Activated naive CD4-positive, alpha-beta T cell treated with anti-CD3 and anti-CD28 coated beads, Interleukin-2, amount 10 ng/mL, durations not matched to agents 7 days and 5 days (primary cell): ENCODE measurements at regions not wholly inside any gene's neighbourhood (a gene's known extent, or its start where the extent isn't known, plus 50 kb on each side); places are given as distances from the start of the nearest gene placed in this dataset.
A peak's percentile ranks its signal among the peaks of the same experiment; 100 is the strongest.

ENCODE experiments used
- CTCF ChIA-PET: fragments of 350-600 bp; sonication (Branson Sonifier 250); formaldehyde crosslinking; loops from one replicate; lab custom pipeline; 2021; ENCODE audit warnings: antibody characterized with exemption; lab: Charles Lee
- DNase-seq: peaks from one replicate; pipeline ENCODE4 v3.0.0-alpha.2; 2020
- H3K27ac Mint-ChIP-seq: one replicate; pipeline ENCODE4 v1.8.0; 2021; ENCODE audit warnings: mild to moderate bottlenecking, moderate library complexity, mixed read lengths
- H3K27me3 Mint-ChIP-seq: one replicate; pipeline ENCODE4 v1.8.0; 2021; ENCODE audit warnings: mild to moderate bottlenecking, mixed read lengths
- H3K36me3 Mint-ChIP-seq: one replicate; pipeline ENCODE4 v1.8.0; 2021; ENCODE audit warnings: mixed read lengths
- H3K4me1 Mint-ChIP-seq: one replicate; pipeline ENCODE4 v1.8.0; 2021; ENCODE audit warnings: mixed read lengths
- H3K4me3 Mint-ChIP-seq: one replicate; pipeline ENCODE4 v1.8.0; 2021; ENCODE audit warnings: mild to moderate bottlenecking, moderate library complexity, mixed read lengths
- H3K9me3 Mint-ChIP-seq: one replicate; pipeline ENCODE4 v1.8.0; 2021; ENCODE audit warnings: mixed read lengths

DNA sequence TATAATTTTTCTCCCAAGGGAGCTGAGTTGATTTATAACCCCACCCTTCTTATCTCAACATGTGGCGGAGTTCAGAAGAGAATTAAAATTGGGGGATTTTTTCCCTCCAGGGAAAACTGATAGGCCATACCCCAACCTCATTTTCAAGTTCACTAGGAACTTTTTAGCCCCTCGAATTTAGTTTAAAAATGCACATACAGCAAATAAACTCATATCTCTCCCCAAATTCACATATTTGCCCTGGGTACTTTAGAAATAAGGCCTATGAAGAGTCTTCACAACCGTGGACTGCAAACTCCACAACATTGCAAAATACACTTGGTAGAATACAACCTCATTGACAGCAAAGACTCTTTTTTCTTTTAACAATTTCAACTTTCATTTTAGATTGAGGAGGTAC lies 206.7 kb upstream of the LEF1 start:
- CTCF ChIA-PET = interaction anchor here (1.1 to 1.7 kb wide), 2 partner anchors 92 to 118 kb away, joined by 3 to 4 read pairs; no protein-coding TSS in a partner anchor
- H3K27ac Mint-ChIP-seq = no peak overlapping the region
- DNase-seq = no peak
- H3K36me3 Mint-ChIP-seq = peaks cover 3% of the 10 kb centered on the region
- H3K27me3 Mint-ChIP-seq = peaks cover 11% of the 10 kb centered on the region
- H3K4me1 Mint-ChIP-seq = peaks cover 42% of the 10 kb centered on the region
- H3K9me3 Mint-ChIP-seq = peaks cover 3% of the 10 kb centered on the region
- no peak overlapping the region for H3K4me3 Mint-ChIP-seq

DNA sequence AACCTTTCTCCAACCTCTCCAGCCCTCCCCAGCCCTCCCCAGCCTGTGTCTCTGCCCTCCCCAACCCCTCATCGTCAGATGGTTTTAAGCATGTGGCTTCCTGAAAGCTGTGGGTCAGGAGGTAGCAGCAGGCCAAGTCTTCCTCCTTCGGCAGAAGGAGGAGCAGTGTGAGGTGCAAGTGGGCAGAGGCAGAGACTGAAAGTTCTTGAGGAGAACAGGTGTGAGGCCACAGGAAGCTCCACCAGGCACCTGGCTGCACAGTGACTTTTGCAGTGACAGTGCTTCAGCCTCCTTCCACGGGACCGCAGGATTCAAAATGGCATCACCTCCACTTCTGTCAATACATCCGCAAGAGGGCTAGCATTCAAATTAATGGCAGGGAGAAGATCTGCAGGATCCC lies 203.9 kb upstream of the LEF1 start:
- DNase-seq = peak; percentile 68
- Mint-ChIP-seq H3K4me3 (no peak overlapping the region), H3K4me1 (peaks cover 60% of the 10 kb centered on the region), H3K36me3 (peaks cover 7% of the 10 kb centered on the region), H3K9me3 (no peaks in the 10 kb centered on the region), H3K27me3 (peaks cover 25% of the 10 kb centered on the region), H3K27ac (peak overlapping the region; percentile 75)
- CTCF ChIA-PET = interaction anchor here (0.9 to 4.1 kb wide), 2 partner anchors 12 to 218 kb away, joined by 3 to 14 read pairs; no protein-coding TSS in a partner anchor

DNA sequence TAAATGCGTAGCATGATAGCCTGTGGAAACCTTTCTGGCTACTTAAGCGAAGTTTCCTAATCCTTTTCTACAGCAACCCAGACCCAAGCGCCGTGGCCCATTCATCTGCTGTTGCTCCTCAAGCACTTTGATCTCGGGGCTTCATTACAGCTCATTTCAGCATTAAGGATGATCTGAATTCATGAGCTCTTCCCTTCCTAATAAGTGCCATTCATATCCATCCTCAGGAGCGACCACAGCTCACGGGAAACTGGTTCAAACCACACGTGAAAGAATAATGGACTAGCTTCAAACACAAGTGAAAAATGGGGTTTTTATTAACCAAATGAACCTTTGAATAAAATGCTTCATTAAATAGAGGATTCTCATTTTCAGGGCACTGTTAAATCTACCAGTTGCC lies 202.6 kb upstream of the LEF1 start:
- H3K9me3 Mint-ChIP-seq = no peaks in the 10 kb centered on the region
- no peak for DNase-seq
- H3K27ac Mint-ChIP-seq = no peak overlapping the region
- peaks cover 63% of the 10 kb centered on the region for H3K4me1 Mint-ChIP-seq
- peaks cover 25% of the 10 kb centered on the region for H3K27me3 Mint-ChIP-seq
- H3K36me3 Mint-ChIP-seq = peaks cover 5% of the 10 kb centered on the region
- H3K4me3 Mint-ChIP-seq = no peak overlapping the region
- CTCF ChIA-PET = interaction anchor here (0.7 to 4.1 kb wide), 2 partner anchors 11 to 121 kb away, joined by 4 to 14 read pairs; no protein-coding TSS in a partner anchor

DNA sequence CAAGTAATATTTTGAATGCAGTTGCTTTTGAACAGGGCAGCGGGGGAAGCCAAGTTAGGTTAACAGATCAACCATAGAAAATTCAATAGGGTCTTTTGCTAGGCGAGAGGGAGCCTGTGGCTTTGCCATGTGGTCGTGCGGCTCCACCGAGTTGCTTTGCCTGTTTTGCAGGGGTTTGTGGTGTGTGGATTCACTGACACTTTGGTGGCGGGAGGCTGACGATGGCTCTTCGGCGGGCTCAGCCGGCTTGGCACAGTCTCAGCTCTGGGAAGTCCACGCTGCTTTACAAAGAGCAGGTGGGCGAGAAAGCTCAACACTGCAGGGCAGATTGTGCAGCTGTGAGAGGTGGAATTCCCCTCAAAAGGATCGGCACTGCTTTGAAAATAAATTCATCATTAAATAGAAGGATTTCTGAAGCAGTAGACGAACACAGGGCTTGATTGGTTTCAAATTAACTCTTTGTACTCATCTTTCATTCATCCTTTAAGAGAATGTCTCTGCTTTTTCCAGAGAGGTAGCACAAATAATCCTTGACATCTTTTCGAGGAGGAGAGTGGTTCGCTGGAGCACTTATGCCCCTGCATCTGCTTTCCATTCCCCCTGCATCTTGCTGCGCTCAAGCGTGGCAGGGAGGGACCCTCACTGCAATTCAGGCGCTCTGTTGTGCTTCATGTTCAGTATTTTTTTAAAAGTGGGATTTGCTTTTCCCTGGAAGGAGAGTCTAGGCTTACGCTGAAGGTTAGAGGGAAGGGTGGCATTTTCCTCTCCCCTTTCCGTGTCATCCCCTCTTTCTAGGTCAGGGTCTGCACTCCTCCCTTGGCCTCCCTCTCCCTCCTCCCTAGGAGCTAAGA lies 201.8 kb upstream of the LEF1 start:
- H3K4me3 Mint-ChIP-seq = peak overlapping the region; percentile 50
- CTCF ChIA-PET = interaction anchor here (0.7 to 4.1 kb wide), 2 partner anchors 10 to 122 kb away, joined by 4 to 14 read pairs; no protein-coding TSS in a partner anchor
- H3K4me1 Mint-ChIP-seq = peaks cover 64% of the 10 kb centered on the region
- H3K36me3 Mint-ChIP-seq = peaks cover 5% of the 10 kb centered on the region
- peaks cover 27% of the 10 kb centered on the region for H3K27me3 Mint-ChIP-seq
- no peaks in the 10 kb centered on the region for H3K9me3 Mint-ChIP-seq
- no peak for DNase-seq
- H3K27ac Mint-ChIP-seq = peak overlapping the region; percentile 51

DNA sequence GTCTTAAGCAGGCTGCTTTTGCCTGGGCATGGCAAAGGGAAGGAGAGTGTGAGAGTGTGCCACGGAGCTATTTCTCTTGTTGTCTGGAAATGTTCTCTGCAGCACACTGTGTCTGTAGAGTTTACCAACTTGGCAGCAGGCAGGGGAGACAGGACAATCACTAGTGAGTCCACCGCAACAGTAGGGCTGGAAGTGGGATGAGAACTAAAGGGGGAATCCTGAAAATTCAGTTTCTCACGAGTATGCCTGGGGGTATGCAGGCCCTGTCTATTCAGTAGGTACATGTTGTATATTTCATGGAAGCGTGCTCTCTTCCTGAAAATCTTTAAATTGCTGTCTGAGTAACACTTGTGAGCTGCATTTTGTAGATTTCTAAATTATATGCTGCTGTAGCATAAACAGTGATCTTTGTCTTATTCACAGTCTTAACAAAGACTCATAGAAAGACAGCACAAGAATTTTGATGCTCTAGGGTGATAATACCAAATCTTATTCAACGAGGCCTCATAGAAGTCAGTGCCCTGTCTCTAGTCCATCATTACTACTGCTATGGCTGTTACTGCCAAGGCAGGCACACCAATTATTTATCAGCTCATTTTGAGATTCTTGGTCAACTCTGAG lies 200.4 kb upstream of the LEF1 start:
- Mint-ChIP-seq H3K9me3 (no peaks in the 10 kb centered on the region), H3K36me3 (peaks cover 5% of the 10 kb centered on the region), H3K4me3 (no peak overlapping the region), H3K27me3 (peaks cover 28% of the 10 kb centered on the region), H3K4me1 (peaks cover 63% of the 10 kb centered on the region), H3K27ac (no peak overlapping the region)
- DNase-seq = no peak
- CTCF ChIA-PET = interaction anchor here (4.1 kb wide), 1 partner anchor 9 kb away, joined by 14 read pairs; no protein-coding TSS in a partner anchor

DNA sequence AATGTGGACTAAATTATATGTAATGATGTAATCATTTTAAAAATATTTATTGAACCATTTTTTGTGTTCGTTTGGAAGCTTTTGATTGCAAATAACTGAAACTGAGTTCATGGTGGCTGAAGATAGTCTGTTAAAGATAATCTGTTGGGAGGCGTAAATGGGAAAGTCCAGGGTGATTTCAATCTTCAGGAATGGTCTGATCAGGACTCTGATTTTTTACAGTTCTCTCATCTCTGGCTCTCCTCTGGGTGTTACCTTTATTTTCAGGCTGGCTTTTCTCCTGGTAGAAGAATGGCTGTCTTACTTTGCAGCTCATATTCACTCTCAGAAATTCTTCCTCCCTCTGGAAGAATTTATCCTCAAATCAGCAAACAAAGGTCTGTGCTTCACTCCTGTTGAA lies 199.0 kb upstream of the LEF1 start:
- CTCF ChIA-PET = no interaction called here

DNA sequence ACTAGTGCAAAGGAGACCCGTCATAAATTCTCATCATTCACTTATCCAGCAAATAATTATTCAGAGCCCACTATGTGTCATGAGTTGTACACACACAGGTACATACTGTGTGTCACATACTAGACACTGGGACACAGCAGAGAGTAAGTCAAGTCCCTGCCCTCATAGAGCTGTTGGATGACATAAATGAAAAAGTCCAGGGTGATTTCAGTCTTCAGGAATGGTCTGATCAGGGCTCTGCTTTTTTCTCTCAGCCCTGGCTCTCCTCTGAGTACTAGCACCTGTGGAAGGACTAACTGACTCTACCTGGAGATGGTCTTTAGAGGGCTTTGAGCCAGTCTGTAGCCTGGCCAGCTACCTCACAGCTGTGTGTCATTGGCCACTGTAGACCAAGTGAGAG lies 198.0 kb upstream of the LEF1 start:
- DNase-seq = no peak
- no peak overlapping the region for H3K27ac Mint-ChIP-seq
- H3K27me3 Mint-ChIP-seq = peaks cover 28% of the 10 kb centered on the region
- CTCF ChIA-PET = no interaction called here
- H3K4me3 Mint-ChIP-seq = no peak overlapping the region
- H3K9me3 Mint-ChIP-seq = no peaks in the 10 kb centered on the region
- H3K4me1 Mint-ChIP-seq = peaks cover 55% of the 10 kb centered on the region
- H3K36me3 Mint-ChIP-seq = peaks cover 8% of the 10 kb centered on the region

More for the DNA sequence above, 199.0 kb upstream of the LEF1 start:
- Mint-ChIP-seq H3K27me3 (peaks cover 28% of the 10 kb centered on the region), H3K27ac (no peak overlapping the region), H3K36me3 (peaks cover 8% of the 10 kb centered on the region), H3K4me3 (no peak overlapping the region), H3K9me3 (no peaks in the 10 kb centered on the region), H3K4me1 (peaks cover 55% of the 10 kb centered on the region)
- DNase-seq = no peak

DNA sequence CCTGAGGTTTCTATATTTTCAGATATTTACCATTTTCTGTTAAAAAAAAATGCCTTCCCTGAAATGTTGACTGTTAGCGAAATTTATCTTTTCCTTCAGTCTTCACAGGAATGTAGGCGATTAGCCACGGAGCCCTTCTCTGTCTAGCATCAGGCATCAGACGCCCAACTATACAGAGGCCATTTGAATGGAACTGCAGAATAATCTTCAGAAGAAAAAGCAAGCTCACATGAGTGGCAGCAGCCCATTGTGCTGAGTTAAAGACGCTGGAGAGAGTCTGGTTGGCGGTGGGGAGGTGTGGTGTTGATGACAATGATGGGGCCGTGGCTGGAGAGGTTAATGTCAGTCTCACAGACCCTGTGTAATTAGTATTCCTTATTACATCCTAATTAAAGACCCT lies 196.8 kb upstream of the LEF1 start:
- H3K4me1 Mint-ChIP-seq = peaks cover 55% of the 10 kb centered on the region
- no peak overlapping the region for H3K27ac Mint-ChIP-seq
- CTCF ChIA-PET = no interaction called here
- peaks cover 22% of the 10 kb centered on the region for H3K27me3 Mint-ChIP-seq
- peaks cover 9% of the 10 kb centered on the region for H3K36me3 Mint-ChIP-seq
- DNase-seq = no peak
- no peaks in the 10 kb centered on the region for H3K9me3 Mint-ChIP-seq
- H3K4me3 Mint-ChIP-seq = no peak overlapping the region

DNA sequence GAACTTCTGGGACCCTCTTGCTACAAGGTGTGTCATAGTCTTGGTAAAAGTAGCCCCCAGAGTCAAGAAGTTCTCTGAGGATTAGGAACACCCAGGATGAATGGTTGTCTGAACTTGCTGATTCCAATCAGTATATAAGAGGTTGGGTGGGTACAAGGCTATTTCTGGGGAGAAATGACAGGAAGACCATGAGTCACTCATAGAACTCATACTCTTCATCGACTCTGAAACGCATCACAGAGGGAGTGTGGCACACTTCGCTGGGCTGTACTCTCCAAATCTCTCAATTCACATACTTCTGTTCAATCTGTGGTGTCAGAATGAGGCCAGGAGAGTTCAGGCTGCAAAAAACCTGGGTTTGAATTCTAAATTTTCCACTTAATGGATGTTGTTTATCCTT lies 193.2 kb upstream of the LEF1 start:
- DNase-seq = no peak

DNA sequence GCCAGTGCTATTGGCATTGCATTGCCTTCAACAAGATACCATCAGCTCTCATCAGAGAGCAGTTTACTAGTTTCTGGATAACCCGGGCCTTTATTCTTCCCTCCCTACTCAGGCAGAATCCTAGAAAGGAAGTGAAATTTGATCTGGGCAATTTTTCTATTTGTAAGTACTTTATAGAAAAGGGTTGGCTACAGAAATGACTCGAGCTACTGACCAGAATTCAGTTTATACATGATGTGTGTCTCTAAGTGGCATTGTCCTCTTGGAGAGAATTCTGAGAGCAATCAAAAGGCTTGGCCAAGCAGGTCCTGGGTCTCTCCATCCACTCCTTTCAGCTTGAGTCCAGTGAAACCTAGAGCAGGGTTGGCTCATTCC lies 192.7 kb upstream of the LEF1 start:
- H3K27ac Mint-ChIP-seq = peak overlapping the region; percentile 88
- CTCF ChIA-PET = interaction anchor here (0.6 to 2.8 kb wide), 5 partner anchors 10 to 330 kb away, joined by 3 to 14 read pairs (median 7); no protein-coding TSS in a partner anchor
- H3K4me3 Mint-ChIP-seq = no peak overlapping the region
- no peaks in the 10 kb centered on the region for H3K9me3 Mint-ChIP-seq
- no peak for DNase-seq
- peaks cover 68% of the 10 kb centered on the region for H3K4me1 Mint-ChIP-seq
- H3K27me3 Mint-ChIP-seq = peaks cover 3% of the 10 kb centered on the region
- peaks cover 9% of the 10 kb centered on the region for H3K36me3 Mint-ChIP-seq

More for the DNA sequence above, 193.2 kb upstream of the LEF1 start:
- CTCF ChIA-PET = interaction anchor here (0.6 to 2.8 kb wide), 4 partner anchors 9 to 331 kb away, joined by 3 to 14 read pairs (median 8); no protein-coding TSS in a partner anchor
- Mint-ChIP-seq H3K36me3 (peaks cover 9% of the 10 kb centered on the region), H3K4me3 (no peak overlapping the region), H3K4me1 (peaks cover 68% of the 10 kb centered on the region), H3K9me3 (no peaks in the 10 kb centered on the region), H3K27me3 (peaks cover 6% of the 10 kb centered on the region), H3K27ac (no peak overlapping the region)

DNA sequence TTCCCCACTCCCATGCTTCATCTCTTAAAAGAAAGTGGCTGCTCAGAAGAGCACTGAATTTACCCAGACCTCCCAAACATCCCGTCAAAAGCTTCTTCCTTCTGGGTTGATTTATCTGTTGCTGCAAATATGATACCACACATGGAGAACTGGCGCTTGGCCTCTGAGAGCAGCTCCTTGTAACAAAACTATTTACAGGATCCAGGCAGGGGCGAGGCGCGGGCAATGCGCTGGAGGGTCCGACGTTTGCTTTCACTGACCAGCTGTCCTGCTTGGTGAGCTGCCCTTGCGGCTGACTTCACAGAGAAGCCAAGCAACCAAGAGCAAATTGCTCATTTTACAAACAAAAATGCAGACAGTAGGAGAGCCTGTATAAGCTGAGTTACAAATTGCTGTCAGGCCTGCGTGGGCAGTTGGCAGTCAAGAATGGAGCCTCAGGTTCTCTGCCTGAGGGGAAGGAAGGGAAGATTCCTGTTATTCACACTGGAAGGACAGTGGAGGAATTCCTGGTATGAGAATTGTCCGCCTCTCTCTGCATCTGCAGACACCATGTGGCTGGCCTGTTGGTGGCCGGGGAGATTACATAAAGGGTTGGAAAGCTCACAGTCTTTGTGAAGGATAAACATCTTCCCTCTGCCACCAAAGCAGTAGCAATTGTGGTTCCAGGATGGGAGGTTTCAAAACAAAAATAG lies 192.2 kb upstream of the LEF1 start:
- Mint-ChIP-seq H3K27ac (peak overlapping the region; percentile 88), H3K4me3 (no peak overlapping the region), H3K9me3 (no peaks in the 10 kb centered on the region), H3K27me3 (peaks cover 3% of the 10 kb centered on the region), H3K4me1 (peaks cover 70% of the 10 kb centered on the region), H3K36me3 (peaks cover 9% of the 10 kb centered on the region)
- CTCF ChIA-PET = interaction anchor here (1.1 to 2.8 kb wide), 6 partner anchors 10 to 330 kb away, joined by 3 to 14 read pairs (median 6); no protein-coding TSS in a partner anchor
- DNase-seq = no peak

DNA sequence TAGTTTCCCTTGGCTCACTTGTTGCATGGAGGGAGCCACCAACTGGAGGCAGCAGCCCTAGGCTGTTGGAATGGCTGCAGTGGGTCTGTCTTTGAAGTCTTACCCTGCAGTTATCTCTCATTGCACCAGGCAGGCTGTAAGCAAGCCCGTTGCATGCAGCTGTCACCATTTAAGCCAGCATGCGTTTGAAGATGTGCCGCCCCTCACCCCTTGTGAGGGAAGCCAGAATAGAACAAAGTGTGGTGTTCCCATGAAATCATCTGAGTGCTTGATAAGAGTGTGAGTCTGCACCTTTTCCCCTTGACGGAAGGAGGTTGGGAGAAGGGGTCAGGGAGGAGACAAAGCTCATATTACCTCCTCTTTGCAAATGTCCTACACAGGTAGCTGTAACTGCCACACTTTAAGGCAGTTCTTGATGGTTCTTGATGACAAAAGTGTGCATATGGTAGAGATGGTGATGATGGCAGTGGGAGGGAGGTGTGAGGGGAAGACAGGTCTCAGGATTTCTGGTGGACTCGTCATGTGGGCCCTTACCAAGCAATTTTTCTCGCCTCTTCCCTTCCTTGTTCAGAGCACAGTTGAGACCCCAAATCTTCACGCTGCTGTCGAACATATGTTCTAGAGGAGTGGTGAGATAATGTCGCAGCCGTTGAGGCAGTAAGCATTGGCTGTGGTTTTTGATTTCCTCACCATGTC lies 191.4 kb upstream of the LEF1 start:
- H3K4me3 Mint-ChIP-seq = peak overlapping the region; percentile 14
- H3K36me3 Mint-ChIP-seq = peaks cover 9% of the 10 kb centered on the region
- peak; percentile 44 for DNase-seq
- H3K4me1 Mint-ChIP-seq = peaks cover 78% of the 10 kb centered on the region
- no peaks in the 10 kb centered on the region for H3K27me3 Mint-ChIP-seq
- H3K27ac Mint-ChIP-seq = peak overlapping the region; percentile 88
- CTCF ChIA-PET = interaction anchor here (1.1 to 2.8 kb wide), 6 partner anchors 11 to 329 kb away, joined by 3 to 14 read pairs (median 6); no protein-coding TSS in a partner anchor
- no peaks in the 10 kb centered on the region for H3K9me3 Mint-ChIP-seq
